ENCODE measurements at regions not wholly inside any gene's neighbourhood (a gene's known extent, or its start where the extent isn't known, plus 50 kb on each side); places are given as distances from the start of the nearest gene placed in this dataset.

DNA sequence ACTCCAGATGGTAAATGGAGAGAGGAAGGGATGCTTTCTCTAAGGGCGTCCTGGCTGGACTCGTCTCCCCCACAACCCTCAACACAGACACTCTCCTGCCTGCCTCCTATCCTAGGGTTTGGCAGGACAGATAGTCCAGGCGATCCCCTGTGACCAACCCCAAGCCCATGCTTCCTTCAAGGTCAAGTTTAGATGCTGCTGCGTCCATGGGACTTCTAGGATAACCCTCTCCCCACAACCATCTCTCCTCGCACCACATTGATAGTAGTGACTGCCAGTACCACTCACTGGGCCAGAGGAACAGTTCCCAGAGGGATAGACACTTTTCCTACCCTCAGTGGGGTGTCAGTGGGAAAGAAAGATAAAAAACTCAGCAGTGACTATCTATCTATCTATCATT, 166.0 kb downstream of the ABHD5 start:
- peaks cover 8% of the 10 kb centered on the region for H3F3A ChIP-seq (replicated peaks; ENCODE audit: insufficient read depth)
- no peaks in the 10 kb centered on the region for H3K9me2 ChIP-seq
- no peaks in the 10 kb centered on the region for H3K9me3 ChIP-seq
- no peak overlapping the region for H3K4me3 ChIP-seq (ENCODE audit: low read depth in 2 of 2, low read length in 1 of 2)
- H3K79me2 ChIP-seq (ENCODE audit: insufficient read depth): no peaks in the 10 kb centered on the region
- no peak overlapping the region for H3K27ac ChIP-seq (ENCODE audit: low read depth in 2 of 2, low read length in 1 of 2)
- WGBS (ENCODE audit: low lambda C conversion rate): 95% methylated on average over 4 of the region's 5 CpGs
- ChIA-PET CTCF (interaction anchor here (1.3 to 1.8 kb wide), 4 partner anchors 13 to 220 kb away, joined by 4 to 8 read pairs (median 6); no protein-coding TSS in a partner anchor), POLR2A (no interaction called here)
- no peak overlapping the region for H2AFZ ChIP-seq (ENCODE audit: low read depth)
- H3K36me3 ChIP-seq (replicated peaks in 1 of 2; ENCODE audit: control insufficient read depth in 1 of 2, insufficient read depth in 2 of 2, low read length in 1 of 2): no peaks in the 10 kb centered on the region
- H3K9ac ChIP-seq: no peak overlapping the region
- H3K4me1 ChIP-seq (ENCODE audit: control insufficient read depth in 1 of 2, insufficient read depth in 2 of 2, low read depth in 1 of 2, low read length in 1 of 2): peaks cover 20 to 22% of the 10 kb centered on the region in 2 experiments; a peak in 3 of 4 replicates
- H3K4me2 ChIP-seq: no peak overlapping the region
- no peaks in the 10 kb centered on the region for H3K27me3 ChIP-seq (ENCODE audit: insufficient read depth)
- TF ChIP-seq, protein P1, sequence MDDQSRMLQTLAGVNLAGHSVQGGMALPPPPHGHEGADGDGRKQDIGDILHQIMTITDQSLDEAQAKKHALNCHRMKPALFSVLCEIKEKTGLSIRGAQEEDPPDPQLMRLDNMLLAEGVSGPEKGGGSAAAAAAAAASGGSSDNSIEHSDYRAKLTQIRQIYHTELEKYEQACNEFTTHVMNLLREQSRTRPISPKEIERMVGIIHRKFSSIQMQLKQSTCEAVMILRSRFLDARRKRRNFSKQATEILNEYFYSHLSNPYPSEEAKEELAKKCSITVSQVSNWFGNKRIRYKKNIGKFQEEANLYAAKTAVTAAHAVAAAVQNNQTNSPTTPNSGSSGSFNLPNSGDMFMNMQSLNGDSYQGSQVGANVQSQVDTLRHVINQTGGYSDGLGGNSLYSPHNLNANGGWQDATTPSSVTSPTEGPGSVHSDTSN (IDR thresholded peaks at IDR 0.05): no peak
- TF ChIP-seq MXI1 (IDR thresholded peaks at IDR 0.05; ENCODE audit: low read depth, low read length) (no peak), YY1 (IDR thresholded peaks at IDR 0.05; ENCODE audit: low read depth) (no peak), CHD2 (IDR thresholded peaks at IDR 0.05; ENCODE audit: low read length, partially characterized antibody) (no peak), RAD21 (IDR thresholded peaks at IDR 0.05; ENCODE audit: low read length) (no peak), TEAD4 (IDR thresholded peaks at IDR 0.05; ENCODE audit: borderline replicate concordance, insufficient read depth) (no peak), TCF12 (IDR thresholded peaks at IDR 0.05) (no peak), GABPA (IDR thresholded peaks at IDR 0.05; ENCODE audit: low read depth) (no peak), FOXJ3 (CRISPR knock-in tag; IDR thresholded peaks at IDR 0.05) (no peak), FOXM1 (IDR thresholded peaks at IDR 0.05; ENCODE audit: low read depth) (no peak), JUND (IDR thresholded peaks at IDR 0.05) (no peak), NFIC (IDR thresholded peaks at IDR 0.05; ENCODE audit: borderline replicate concordance) (no peak), RCOR1 (IDR thresholded peaks at IDR 0.05; ENCODE audit: low read length) (no peak), RFX5 (IDR thresholded peaks at IDR 0.05; ENCODE audit: low read length) (no peak)
- TF ChIP-seq, protein P2, sequence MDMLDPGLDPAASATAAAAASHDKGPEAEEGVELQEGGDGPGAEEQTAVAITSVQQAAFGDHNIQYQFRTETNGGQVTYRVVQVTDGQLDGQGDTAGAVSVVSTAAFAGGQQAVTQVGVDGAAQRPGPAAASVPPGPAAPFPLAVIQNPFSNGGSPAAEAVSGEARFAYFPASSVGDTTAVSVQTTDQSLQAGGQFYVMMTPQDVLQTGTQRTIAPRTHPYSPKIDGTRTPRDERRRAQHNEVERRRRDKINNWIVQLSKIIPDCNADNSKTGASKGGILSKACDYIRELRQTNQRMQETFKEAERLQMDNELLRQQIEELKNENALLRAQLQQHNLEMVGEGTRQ (IDR thresholded peaks at IDR 0.05; ENCODE audit: borderline replicate concordance, low read depth, low read length): no peak
- TF ChIP-seq, protein P3, sequence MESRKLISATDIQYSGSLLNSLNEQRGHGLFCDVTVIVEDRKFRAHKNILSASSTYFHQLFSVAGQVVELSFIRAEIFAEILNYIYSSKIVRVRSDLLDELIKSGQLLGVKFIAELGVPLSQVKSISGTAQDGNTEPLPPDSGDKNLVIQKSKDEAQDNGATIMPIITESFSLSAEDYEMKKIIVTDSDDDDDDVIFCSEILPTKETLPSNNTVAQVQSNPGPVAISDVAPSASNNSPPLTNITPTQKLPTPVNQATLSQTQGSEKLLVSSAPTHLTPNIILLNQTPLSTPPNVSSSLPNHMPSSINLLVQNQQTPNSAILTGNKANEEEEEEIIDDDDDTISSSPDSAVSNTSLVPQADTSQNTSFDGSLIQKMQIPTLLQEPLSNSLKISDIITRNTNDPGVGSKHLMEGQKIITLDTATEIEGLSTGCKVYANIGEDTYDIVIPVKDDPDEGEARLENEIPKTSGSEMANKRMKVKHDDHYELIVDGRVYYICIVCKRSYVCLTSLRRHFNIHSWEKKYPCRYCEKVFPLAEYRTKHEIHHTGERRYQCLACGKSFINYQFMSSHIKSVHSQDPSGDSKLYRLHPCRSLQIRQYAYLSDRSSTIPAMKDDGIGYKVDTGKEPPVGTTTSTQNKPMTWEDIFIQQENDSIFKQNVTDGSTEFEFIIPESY (IDR thresholded peaks at IDR 0.05; ENCODE audit: borderline replicate concordance, low read depth): no peak
- TF ChIP-seq, protein P4, sequence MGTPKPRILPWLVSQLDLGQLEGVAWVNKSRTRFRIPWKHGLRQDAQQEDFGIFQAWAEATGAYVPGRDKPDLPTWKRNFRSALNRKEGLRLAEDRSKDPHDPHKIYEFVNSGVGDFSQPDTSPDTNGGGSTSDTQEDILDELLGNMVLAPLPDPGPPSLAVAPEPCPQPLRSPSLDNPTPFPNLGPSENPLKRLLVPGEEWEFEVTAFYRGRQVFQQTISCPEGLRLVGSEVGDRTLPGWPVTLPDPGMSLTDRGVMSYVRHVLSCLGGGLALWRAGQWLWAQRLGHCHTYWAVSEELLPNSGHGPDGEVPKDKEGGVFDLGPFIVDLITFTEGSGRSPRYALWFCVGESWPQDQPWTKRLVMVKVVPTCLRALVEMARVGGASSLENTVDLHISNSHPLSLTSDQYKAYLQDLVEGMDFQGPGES (IDR thresholded peaks at IDR 0.05; ENCODE audit: low read depth, low read length): no peak
- TF ChIP-seq, protein P5, sequence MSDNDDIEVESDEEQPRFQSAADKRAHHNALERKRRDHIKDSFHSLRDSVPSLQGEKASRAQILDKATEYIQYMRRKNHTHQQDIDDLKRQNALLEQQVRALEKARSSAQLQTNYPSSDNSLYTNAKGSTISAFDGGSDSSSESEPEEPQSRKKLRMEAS (IDR thresholded peaks at IDR 0.05; ENCODE audit: low read depth): no peak
- no peak for DNase-seq
- no peaks in the 10 kb centered on the region for H4K20me1 ChIP-seq (ENCODE audit: insufficient read depth)
